Panc1 (cell line): ENCODE measurements at regions not wholly inside any gene's neighbourhood (a gene's known extent, or its start where the extent isn't known, plus 50 kb on each side); places are given as distances from the start of the nearest gene placed in this dataset.
"Not testable (repeated sequence)": the region's sequence is repeated elsewhere in the genome, so short reads cannot be mapped to it uniquely, and the experiment has no call there.

Experiments
- ATAC-seq: fragments of 200-7000 bp; cut with Tn5 transposase; 2 replicates; pipeline ENCODE4 v1.9.1; 2020; ENCODE audit warnings: mild to moderate bottlenecking, moderate library complexity
- BruUV-seq: library from RNA; stranded (reverse); fragments of 400-500 nt; replicated peaks from 2 replicates; lab custom pipeline; 2021; lab: Mats Ljungman, UMichigan
- CTCF ChIA-PET: fragments of 300-600 bp; sonication (Branson Sonifier 250); formaldehyde crosslinking; loops from one replicate; lab custom pipeline; 2022; ENCODE audit warnings: antibody characterized with exemption; lab: Charles Lee
- POLR2A ChIA-PET: fragments of 300-600 bp; sonication (Branson Sonifier 250); formaldehyde crosslinking; loops from one replicate; lab custom pipeline; 2022; ENCODE audit warnings: antibody characterized with exemption; lab: Charles Lee
- DNase-seq: peaks from one replicate; pipeline ENCODE4 v3.0.0-alpha.2; 2010; ENCODE audit warnings: low read depth, low spot score
- H3K27ac ChIP-seq: 2 replicates; pipeline ENCODE4 v1.5.1; 2011; ENCODE audit warnings: mild to moderate bottlenecking, low read length, inconsistent platforms
- H3K27me3 ChIP-seq: fragments of 200-500 bp; sonication (Bioruptor generic); 2 replicates; pipeline ENCODE4 v1.6.0; 2014; ENCODE audit warnings: low read length, inconsistent platforms; ENCODE audit not compliant: control insufficient read depth, insufficient read depth
- H3K36me3 ChIP-seq: fragments of 200-500 bp; sonication (Bioruptor generic); 2 replicates; pipeline ENCODE4 v1.5.1; 2014; ENCODE audit warnings: inconsistent platforms, mild to moderate bottlenecking, low read length, moderate library complexity; ENCODE audit not compliant: control insufficient read depth, insufficient read depth
- H3K4me1 ChIP-seq: 2 replicates; pipeline ENCODE4 v1.5.1; 2011; ENCODE audit warnings: inconsistent platforms, mild to moderate bottlenecking, low read length, moderate library complexity; ENCODE audit not compliant: control insufficient read depth, insufficient read depth
- H3K4me3 ChIP-seq, 2 experiments: 2 replicates each; pipeline ENCODE4 v1.5.1; 2011 to 2012; ENCODE audit warnings: low read depth in 2 of 2, low read length in 2 of 2, mild to moderate bottlenecking in 2 of 2, inconsistent platforms in 1 of 2, moderate library complexity in 1 of 2
- H3K9me3 ChIP-seq: fragments of 200-500 bp; sonication (Bioruptor generic); 2 replicates; pipeline ENCODE4 v1.5.1; 2014; ENCODE audit warnings: low read depth, mild to moderate bottlenecking, inconsistent platforms, low read length, moderate library complexity; ENCODE audit not compliant: control insufficient read depth, insufficient read depth
- POLR2AphosphoS5 ChIP-seq: IDR thresholded peaks from 2 replicates; pipeline ENCODE4 v1.6.1; 2012; ENCODE audit warnings: mild to moderate bottlenecking, low read depth, low read length, moderate library complexity
- SIN3A ChIP-seq: IDR thresholded peaks from 2 replicates; pipeline ENCODE4 v1.6.1; 2012; ENCODE audit warnings: low read depth, mild to moderate bottlenecking, low read length, moderate library complexity, borderline replicate concordance; ENCODE audit not compliant: insufficient read depth
- in situ Hi-C: cut with HindIII; loops from 2 replicates; pipeline ENCODE4 v1.10.0; 2016; ENCODE audit warnings: low sequenced_read_pairs, low pct_unique_long_range_greater_than_20kb
- intact Hi-C: fragments of 100-400 bp; cut with micrococcal nuclease; formaldehyde crosslinking; loops from one replicate; pipeline ENCODE4 v1.10.0; 2022; ENCODE audit not compliant: unreplicated experiment

DNA sequence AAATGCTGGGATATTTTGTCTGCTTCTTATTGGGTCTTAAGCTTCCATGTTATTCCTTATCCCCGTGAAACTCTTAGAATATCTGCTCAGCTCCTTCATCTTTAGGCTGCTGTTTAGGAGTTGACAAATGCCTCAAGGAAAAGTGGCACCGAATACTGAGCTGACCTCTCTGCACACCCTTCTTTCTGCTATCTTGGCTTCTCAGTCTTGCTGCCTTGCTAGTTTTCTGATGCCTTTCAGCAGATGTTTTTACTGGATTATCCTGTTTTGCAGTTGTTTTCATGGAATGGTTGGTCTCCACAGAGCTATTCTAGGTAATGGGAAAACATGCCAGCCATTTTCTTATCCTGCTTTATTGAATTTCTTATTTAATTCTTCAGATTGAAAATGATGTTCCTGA, 86.3 kb downstream of the GYPE start:
- no peak overlapping the region for H3K4me3 ChIP-seq
- no peaks in the 10 kb centered on the region for H3K9me3 ChIP-seq
- intact Hi-C loops: no loop called here
- ChIA-PET CTCF (no interaction called here), POLR2A (no interaction called here)
- no peak for TF ChIP-seq SIN3A
- TF ChIP-seq POLR2AphosphoS5: no peak
- H3K27me3 ChIP-seq: no peaks in the 10 kb centered on the region
- BruUV-seq: no TSS peak
- no peak for ATAC-seq
- H3K36me3 ChIP-seq: no peaks in the 10 kb centered on the region
- no peak overlapping the region for H3K27ac ChIP-seq
- in situ Hi-C loops: no loop called here
- no peak for DNase-seq
- no peaks in the 10 kb centered on the region for H3K4me1 ChIP-seq

DNA sequence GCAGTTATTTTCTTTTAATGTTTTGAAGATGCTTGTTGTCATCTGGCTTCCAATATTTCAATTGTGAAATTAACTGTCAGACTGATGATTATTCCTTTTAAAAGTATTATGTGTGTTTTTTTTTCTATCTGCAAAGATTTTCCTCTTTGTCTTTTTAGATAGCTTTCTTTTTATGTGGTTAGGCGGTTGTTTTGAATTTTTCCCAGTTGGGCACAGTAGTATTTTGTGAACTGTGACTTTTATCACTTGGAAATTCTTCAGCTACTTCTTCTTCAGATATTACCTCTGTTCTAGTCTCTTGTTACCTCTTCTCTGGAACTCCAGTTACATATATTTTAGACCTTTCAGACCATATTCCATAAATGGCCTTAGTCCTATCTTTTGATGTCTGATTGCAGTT, 87.5 kb downstream of the GYPE start:
- in situ Hi-C loops, H3K4me3 ChIP-seq, ATAC-seq, intact Hi-C loops, BruUV-seq, H3K27me3 ChIP-seq, DNase-seq, H3K36me3 ChIP-seq, CTCF ChIA-PET, H3K4me1 ChIP-seq, H3K9me3 ChIP-seq, POLR2A ChIA-PET, H3K27ac ChIP-seq: not testable (repeated sequence)

DNA sequence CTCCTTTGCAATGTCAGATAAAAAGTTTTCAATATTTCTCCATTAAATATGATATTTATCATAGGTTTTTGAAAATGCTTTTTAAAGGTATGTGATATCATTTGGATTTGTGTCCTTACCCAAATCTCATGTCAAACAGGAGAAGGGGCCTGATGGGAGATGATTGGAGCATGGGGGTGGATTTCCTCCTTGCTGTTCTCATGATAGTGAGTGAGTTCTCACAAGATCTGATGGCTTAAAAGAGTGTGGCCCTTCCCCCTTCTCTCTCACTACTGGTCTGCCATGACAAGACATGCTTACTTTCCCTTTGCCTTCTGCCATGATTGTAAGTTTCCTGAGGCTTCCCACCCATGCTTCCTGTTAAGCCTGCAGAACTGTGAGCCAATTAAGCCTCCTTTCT, 90.0 kb downstream of the GYPE start:
- in situ Hi-C loops, BruUV-seq, ATAC-seq, H3K36me3 ChIP-seq, H3K4me3 ChIP-seq, DNase-seq, H3K4me1 ChIP-seq, intact Hi-C loops, CTCF ChIA-PET, POLR2A ChIA-PET, H3K9me3 ChIP-seq, H3K27ac ChIP-seq, H3K27me3 ChIP-seq: not testable (repeated sequence)

DNA sequence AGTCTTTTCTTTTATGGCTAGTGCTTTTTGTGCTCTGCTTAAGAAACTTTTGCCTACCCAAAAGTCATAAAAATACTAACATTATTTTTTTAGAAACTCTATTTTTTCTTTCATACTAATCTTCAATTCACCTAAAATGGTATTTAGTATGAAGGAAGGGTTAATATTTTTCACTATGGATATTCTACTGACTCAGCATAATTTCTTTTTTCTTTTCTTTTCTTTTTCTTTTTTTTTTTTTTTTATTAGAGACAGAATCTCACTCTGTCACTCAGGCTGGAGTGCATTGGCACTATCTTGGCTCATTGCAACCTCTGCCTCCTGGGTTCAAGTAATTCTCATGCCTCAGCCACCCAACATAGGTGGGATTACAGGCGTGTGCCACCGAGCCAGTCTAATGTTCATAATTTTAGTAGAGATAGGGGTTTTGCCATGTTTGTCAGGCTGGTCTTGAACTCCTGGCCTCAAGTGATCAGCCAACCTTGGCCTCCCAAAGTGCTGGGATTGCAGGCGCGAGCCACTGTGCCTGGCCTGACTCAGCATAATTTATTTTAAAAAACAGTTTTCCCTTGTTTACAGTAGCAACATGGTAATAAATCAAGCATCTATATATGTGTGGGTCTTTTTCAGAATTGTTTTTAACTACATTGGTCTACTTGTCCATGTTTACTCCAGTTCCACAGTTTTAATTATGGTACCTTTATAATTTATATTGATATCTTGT, 91.8 kb downstream of the GYPE start:
- BruUV-seq, CTCF ChIA-PET, H3K4me1 ChIP-seq, in situ Hi-C loops, H3K36me3 ChIP-seq, DNase-seq, H3K27me3 ChIP-seq, intact Hi-C loops, H3K27ac ChIP-seq, ATAC-seq, H3K9me3 ChIP-seq, H3K4me3 ChIP-seq, POLR2A ChIA-PET: not testable (repeated sequence)

DNA sequence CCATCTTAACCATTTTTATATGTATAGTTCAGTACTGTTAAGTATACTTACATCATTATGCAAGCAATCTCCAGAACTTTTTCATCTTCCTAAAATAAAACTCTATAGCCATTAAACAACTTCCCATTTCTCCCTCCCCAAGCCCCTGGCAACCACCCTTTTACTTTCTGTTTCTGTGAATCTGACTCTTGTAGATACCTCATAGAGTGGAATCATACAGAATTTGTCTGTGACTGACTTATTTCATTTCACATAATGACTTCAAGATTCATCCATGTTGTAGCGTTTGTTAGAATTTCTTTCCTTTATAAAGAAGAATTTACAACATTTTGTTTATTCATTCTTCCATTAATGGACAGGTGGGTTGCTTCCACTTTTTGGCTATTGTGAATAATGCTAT, 91.2 kb upstream of the FREM3 start:
- H3K4me3 ChIP-seq, ATAC-seq, H3K36me3 ChIP-seq, POLR2A ChIA-PET, intact Hi-C loops, H3K27ac ChIP-seq, in situ Hi-C loops, H3K27me3 ChIP-seq, CTCF ChIA-PET, H3K9me3 ChIP-seq, H3K4me1 ChIP-seq, DNase-seq, BruUV-seq: not testable (repeated sequence)

DNA sequence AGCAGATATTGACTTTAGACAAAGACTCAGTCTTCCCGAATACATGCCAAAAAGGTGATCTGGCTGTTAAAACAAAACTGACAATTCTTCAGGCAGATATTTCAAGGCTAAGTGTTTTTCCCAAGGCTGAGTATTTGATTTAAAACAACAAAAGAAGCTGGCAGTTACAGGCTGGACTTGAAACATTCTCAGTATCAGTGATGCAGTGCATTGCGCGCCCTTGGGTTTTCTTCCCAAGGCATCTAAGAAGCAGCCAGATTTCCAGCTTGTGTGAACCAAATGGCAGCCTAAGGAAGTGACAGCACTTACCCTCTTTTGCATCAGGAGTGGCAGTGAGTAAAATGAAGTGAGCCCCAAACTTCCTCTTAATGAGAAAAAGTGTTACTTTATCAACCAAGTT, 90.0 kb upstream of the FREM3 start:
- in situ Hi-C loops, BruUV-seq, POLR2A ChIA-PET: not testable (repeated sequence)

DNA sequence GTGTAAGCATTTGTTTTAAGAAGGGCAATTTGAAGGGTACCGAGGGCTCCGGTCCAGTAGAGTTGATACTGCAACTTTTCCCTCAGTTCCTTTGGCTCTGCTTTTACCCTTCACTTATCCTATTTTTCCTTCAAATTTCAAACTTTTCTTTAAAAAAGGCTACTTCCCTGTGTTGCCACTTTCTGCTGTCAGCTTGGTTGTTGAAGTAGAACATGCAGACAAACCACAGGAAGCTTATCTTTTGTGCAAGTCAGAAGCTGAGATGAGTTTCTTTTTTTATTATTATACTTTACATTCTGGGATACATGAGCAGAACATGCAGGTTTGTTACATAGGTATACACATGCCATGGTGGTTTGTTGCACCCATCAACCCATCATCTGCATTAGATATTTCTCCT, 89.1 kb upstream of the FREM3 start:
- DNase-seq, H3K36me3 ChIP-seq, POLR2A ChIA-PET, H3K4me3 ChIP-seq, BruUV-seq, H3K27me3 ChIP-seq, H3K4me1 ChIP-seq, CTCF ChIA-PET, in situ Hi-C loops, H3K9me3 ChIP-seq, intact Hi-C loops, H3K27ac ChIP-seq, ATAC-seq: not testable (repeated sequence)

More for the DNA sequence above, 90.0 kb upstream of the FREM3 start:
- H3K9me3 ChIP-seq, CTCF ChIA-PET, H3K4me3 ChIP-seq, DNase-seq, H3K27me3 ChIP-seq, intact Hi-C loops, H3K4me1 ChIP-seq, H3K36me3 ChIP-seq, ATAC-seq, H3K27ac ChIP-seq: not testable (repeated sequence)
